ENCODE measurements at regions not wholly inside any gene's neighbourhood (a gene's known extent, or its start where the extent isn't known, plus 50 kb on each side); places are given as distances from the start of the nearest gene placed in this dataset.

GRCh38 chr2:120423167-120423943, 77.4 kb downstream of the INHBB start:
- BruUV-seq (replicated peaks): no TSS peak

More at GRCh38 chr2:120423167-120423943, 77.4 kb downstream of the INHBB start:
- ATAC-seq: no peak
- no peak for TF ChIP-seq FOSL1 (tag; conservative IDR thresholded peaks at IDR 0.05)
- TF ChIP-seq, protein P1, sequence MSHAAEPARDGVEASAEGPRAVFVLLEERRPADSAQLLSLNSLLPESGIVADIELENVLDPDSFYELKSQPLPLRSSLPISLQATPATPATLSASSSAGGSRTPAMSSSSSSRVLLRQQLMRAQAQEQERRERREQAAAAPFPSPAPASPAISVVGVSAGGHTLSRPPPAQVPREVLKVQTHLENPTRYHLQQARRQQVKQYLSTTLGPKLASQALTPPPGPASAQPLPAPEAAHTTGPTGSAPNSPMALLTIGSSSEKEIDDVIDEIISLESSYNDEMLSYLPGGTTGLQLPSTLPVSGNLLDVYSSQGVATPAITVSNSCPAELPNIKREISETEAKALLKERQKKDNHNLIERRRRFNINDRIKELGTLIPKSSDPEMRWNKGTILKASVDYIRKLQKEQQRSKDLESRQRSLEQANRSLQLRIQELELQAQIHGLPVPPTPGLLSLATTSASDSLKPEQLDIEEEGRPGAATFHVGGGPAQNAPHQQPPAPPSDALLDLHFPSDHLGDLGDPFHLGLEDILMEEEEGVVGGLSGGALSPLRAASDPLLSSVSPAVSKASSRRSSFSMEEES (CRISPR knock-in tag; IDR thresholded peaks at IDR 0.05): no peak
- TF ChIP-seq ZNF57 (CRISPR knock-in tag; IDR thresholded peaks at IDR 0.05): no peak
- TF ChIP-seq, protein P2, sequence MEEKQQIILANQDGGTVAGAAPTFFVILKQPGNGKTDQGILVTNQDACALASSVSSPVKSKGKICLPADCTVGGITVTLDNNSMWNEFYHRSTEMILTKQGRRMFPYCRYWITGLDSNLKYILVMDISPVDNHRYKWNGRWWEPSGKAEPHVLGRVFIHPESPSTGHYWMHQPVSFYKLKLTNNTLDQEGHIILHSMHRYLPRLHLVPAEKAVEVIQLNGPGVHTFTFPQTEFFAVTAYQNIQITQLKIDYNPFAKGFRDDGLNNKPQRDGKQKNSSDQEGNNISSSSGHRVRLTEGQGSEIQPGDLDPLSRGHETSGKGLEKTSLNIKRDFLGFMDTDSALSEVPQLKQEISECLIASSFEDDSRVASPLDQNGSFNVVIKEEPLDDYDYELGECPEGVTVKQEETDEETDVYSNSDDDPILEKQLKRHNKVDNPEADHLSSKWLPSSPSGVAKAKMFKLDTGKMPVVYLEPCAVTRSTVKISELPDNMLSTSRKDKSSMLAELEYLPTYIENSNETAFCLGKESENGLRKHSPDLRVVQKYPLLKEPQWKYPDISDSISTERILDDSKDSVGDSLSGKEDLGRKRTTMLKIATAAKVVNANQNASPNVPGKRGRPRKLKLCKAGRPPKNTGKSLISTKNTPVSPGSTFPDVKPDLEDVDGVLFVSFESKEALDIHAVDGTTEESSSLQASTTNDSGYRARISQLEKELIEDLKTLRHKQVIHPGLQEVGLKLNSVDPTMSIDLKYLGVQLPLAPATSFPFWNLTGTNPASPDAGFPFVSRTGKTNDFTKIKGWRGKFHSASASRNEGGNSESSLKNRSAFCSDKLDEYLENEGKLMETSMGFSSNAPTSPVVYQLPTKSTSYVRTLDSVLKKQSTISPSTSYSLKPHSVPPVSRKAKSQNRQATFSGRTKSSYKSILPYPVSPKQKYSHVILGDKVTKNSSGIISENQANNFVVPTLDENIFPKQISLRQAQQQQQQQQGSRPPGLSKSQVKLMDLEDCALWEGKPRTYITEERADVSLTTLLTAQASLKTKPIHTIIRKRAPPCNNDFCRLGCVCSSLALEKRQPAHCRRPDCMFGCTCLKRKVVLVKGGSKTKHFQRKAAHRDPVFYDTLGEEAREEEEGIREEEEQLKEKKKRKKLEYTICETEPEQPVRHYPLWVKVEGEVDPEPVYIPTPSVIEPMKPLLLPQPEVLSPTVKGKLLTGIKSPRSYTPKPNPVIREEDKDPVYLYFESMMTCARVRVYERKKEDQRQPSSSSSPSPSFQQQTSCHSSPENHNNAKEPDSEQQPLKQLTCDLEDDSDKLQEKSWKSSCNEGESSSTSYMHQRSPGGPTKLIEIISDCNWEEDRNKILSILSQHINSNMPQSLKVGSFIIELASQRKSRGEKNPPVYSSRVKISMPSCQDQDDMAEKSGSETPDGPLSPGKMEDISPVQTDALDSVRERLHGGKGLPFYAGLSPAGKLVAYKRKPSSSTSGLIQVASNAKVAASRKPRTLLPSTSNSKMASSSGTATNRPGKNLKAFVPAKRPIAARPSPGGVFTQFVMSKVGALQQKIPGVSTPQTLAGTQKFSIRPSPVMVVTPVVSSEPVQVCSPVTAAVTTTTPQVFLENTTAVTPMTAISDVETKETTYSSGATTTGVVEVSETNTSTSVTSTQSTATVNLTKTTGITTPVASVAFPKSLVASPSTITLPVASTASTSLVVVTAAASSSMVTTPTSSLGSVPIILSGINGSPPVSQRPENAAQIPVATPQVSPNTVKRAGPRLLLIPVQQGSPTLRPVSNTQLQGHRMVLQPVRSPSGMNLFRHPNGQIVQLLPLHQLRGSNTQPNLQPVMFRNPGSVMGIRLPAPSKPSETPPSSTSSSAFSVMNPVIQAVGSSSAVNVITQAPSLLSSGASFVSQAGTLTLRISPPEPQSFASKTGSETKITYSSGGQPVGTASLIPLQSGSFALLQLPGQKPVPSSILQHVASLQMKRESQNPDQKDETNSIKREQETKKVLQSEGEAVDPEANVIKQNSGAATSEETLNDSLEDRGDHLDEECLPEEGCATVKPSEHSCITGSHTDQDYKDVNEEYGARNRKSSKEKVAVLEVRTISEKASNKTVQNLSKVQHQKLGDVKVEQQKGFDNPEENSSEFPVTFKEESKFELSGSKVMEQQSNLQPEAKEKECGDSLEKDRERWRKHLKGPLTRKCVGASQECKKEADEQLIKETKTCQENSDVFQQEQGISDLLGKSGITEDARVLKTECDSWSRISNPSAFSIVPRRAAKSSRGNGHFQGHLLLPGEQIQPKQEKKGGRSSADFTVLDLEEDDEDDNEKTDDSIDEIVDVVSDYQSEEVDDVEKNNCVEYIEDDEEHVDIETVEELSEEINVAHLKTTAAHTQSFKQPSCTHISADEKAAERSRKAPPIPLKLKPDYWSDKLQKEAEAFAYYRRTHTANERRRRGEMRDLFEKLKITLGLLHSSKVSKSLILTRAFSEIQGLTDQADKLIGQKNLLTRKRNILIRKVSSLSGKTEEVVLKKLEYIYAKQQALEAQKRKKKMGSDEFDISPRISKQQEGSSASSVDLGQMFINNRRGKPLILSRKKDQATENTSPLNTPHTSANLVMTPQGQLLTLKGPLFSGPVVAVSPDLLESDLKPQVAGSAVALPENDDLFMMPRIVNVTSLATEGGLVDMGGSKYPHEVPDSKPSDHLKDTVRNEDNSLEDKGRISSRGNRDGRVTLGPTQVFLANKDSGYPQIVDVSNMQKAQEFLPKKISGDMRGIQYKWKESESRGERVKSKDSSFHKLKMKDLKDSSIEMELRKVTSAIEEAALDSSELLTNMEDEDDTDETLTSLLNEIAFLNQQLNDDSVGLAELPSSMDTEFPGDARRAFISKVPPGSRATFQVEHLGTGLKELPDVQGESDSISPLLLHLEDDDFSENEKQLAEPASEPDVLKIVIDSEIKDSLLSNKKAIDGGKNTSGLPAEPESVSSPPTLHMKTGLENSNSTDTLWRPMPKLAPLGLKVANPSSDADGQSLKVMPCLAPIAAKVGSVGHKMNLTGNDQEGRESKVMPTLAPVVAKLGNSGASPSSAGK (IDR thresholded peaks at IDR 0.05): no peak
- no peak for TF ChIP-seq ETV5 (CRISPR knock-in tag; IDR thresholded peaks at IDR 0.05; ENCODE audit: low read depth)
- no peak for TF ChIP-seq HIVEP1 (CRISPR knock-in tag; IDR thresholded peaks at IDR 0.05)
- TF ChIP-seq E2F4 (CRISPR knock-in tag; IDR thresholded peaks at IDR 0.05; ENCODE audit: low read depth): no peak
- TF ChIP-seq CC2D1A (IDR thresholded peaks at IDR 0.05): no peak
- intact Hi-C loops (cut with micrococcal nuclease): no loop called here
- Histone ChIP-seq H3K9ac (ENCODE audit: insufficient read depth in 1 of 2, low read depth in 2 of 2, low read length in 2 of 2) (no peak overlapping the region), H3K79me2 (ENCODE audit: control insufficient read depth, insufficient read depth, low read length) (no peaks in the 10 kb centered on the region), H3K27ac (ENCODE audit: extremely low read depth, low read depth, low read length) (no peak overlapping the region), H3K4me3 (no peak overlapping the region), H3K27me3 (ENCODE audit: control insufficient read depth in 2 of 2, insufficient read depth in 2 of 2, low read length in 2 of 2) (peaks cover 10 to 43% of the 10 kb centered on the region in 2 experiments; a peak in 4 of 5 replicates), H3K36me3 (ENCODE audit: control insufficient read depth, insufficient read depth, low read length) (no peaks in the 10 kb centered on the region), H3K4me1 (replicated peaks in 1 of 2; ENCODE audit: control insufficient read depth in 2 of 2, insufficient read depth in 2 of 2, low read length in 2 of 2) (no peaks in the 10 kb centered on the region), H3K9me3 (replicated peaks; ENCODE audit: control insufficient read depth, insufficient read depth, low read depth, low read length) (no peaks in the 10 kb centered on the region), H3K4me2 (ENCODE audit: insufficient read depth, low read length) (no peak overlapping the region), H3K9me1 (ENCODE audit: control insufficient read depth, insufficient read depth, low read length) (no peaks in the 10 kb centered on the region), H2AFZ (ENCODE audit: low read depth, low read length) (no peak overlapping the region), H4K20me1 (replicated peaks; ENCODE audit: control insufficient read depth, insufficient read depth, low read length) (peaks cover 8% of the 10 kb centered on the region; the same call in 1 of the 2 replicates)
- ChIA-PET CTCF (ENCODE audit: low intra/inter-chr PET ratio) (no interaction called here), POLR2A (interaction anchor here (0.5 to 0.7 kb wide), 2 partner anchors 111 to 1334 kb away, joined by 3 read pairs; no protein-coding TSS in a partner anchor)
- 3% methylated on average over 5 of the region's 6 CpGs for WGBS (ENCODE audit: insufficient coverage, low coverage, missing lambda C conversion rate)
- FAIRE-seq: no peak
- in situ Hi-C loops (cut with MboI): no loop called here
- no peak for DNase-seq (ENCODE audit: extremely low read depth in 1 of 4, low spot score in 3 of 4)
